HFFc6 (cell line): ENCODE measurements at regions not wholly inside any gene's neighbourhood (a gene's known extent, or its start where the extent isn't known, plus 50 kb on each side); places are given as distances from the start of the nearest gene placed in this dataset.

Source experiments
- DNase-seq: peaks from one replicate; pipeline ENCODE4 v3.0.0-alpha.2; 2018
- H3K27ac Mint-ChIP-seq: 2 replicates; pipeline ENCODE4 v1.8.0; 2020; ENCODE audit warnings: mild to moderate bottlenecking, mixed read lengths
- H3K27me3 Mint-ChIP-seq: 2 replicates; pipeline ENCODE4 v1.8.0; 2021; ENCODE audit warnings: mild to moderate bottlenecking, moderate library complexity, mixed read lengths; ENCODE audit not compliant: insufficient read depth
- H3K36me3 Mint-ChIP-seq: 2 replicates; pipeline ENCODE4 v1.8.0; 2021; ENCODE audit warnings: low read depth, mixed read lengths
- H3K4me1 Mint-ChIP-seq: 2 replicates; pipeline ENCODE4 v1.8.0; 2020; ENCODE audit warnings: low read depth, mixed read lengths
- H3K4me3 Mint-ChIP-seq: 2 replicates; pipeline ENCODE4 v1.8.0; 2020; ENCODE audit warnings: mild to moderate bottlenecking, moderate library complexity, mixed read lengths
- H3K9me3 Mint-ChIP-seq: 2 replicates; pipeline ENCODE4 v1.8.0; 2020; ENCODE audit warnings: mild to moderate bottlenecking, mixed read lengths
- TF ChIP-seq, protein P1 (sequence below): fragments of 200-600 bp; sonication (generic); IDR thresholded peaks from 2 replicates; pipeline ENCODE4 v1.5.0; 2021; ENCODE audit warnings: antibody characterized with exemption, mild to moderate bottlenecking

DNA sequence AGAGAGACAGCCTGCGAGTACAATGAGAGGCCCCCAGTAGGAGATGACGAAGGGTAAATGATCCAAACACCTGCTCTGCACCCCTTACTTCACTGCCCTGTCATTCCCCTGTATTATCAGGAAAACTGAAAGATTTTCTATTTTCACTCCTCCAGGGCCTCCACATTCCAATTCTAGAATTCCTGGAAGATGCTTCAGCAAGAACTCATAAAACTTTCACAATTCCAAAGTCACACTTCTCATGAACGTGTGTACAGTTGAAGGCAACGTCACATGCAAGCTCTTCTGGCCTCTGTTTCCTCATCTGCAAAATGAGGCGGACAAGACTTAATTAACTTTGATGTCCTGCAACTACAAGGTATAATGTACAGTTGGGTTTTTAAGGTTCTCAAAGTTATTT is 62.8 kb upstream of the SPATA12 start:
- DNase-seq: peak; percentile 39
- Mint-ChIP-seq H3K9me3 (no peaks in the 10 kb centered on the region), H3K27me3 (peaks cover 11% of the 10 kb centered on the region), H3K27ac (no peak overlapping the region), H3K4me1 (peaks cover 16% of the 10 kb centered on the region), H3K4me3 (no peak overlapping the region), H3K36me3 (no peaks in the 10 kb centered on the region)
- TF ChIP-seq, protein P1, sequence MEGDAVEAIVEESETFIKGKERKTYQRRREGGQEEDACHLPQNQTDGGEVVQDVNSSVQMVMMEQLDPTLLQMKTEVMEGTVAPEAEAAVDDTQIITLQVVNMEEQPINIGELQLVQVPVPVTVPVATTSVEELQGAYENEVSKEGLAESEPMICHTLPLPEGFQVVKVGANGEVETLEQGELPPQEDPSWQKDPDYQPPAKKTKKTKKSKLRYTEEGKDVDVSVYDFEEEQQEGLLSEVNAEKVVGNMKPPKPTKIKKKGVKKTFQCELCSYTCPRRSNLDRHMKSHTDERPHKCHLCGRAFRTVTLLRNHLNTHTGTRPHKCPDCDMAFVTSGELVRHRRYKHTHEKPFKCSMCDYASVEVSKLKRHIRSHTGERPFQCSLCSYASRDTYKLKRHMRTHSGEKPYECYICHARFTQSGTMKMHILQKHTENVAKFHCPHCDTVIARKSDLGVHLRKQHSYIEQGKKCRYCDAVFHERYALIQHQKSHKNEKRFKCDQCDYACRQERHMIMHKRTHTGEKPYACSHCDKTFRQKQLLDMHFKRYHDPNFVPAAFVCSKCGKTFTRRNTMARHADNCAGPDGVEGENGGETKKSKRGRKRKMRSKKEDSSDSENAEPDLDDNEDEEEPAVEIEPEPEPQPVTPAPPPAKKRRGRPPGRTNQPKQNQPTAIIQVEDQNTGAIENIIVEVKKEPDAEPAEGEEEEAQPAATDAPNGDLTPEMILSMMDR: no peak

DNA sequence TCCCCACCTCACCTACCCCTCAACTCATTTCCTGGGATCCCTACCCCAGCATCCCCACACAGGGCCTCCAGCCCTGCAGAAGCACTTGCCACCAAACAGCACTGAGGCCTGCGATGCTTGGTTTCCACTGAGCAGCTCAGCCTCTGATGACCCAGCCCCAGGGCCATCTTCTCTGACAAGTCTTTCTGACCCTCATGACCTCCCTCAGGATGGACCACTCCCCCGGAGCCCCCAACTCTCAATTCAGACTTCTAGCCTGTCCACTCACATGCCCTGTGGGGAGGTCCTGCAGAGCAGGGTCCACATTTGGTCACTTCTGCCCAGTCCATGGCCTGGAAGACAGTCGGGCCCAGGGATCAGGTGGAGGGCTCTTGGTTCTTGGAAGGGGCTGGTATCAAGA is 63.4 kb upstream of the SPATA12 start:
- Mint-ChIP-seq H3K4me3 (no peak overlapping the region), H3K4me1 (peaks cover 16% of the 10 kb centered on the region), H3K27me3 (peaks cover 14% of the 10 kb centered on the region), H3K27ac (no peak overlapping the region), H3K9me3 (no peaks in the 10 kb centered on the region), H3K36me3 (no peaks in the 10 kb centered on the region)
- TF ChIP-seq, protein P1: no peak
- DNase-seq: no peak

- H3K27ac Mint-ChIP-seq: no peak overlapping the region
Measured at GRCh38 chr3:56994391-56994790, 66.1 kb upstream of the SPATA12 start.

DNA sequence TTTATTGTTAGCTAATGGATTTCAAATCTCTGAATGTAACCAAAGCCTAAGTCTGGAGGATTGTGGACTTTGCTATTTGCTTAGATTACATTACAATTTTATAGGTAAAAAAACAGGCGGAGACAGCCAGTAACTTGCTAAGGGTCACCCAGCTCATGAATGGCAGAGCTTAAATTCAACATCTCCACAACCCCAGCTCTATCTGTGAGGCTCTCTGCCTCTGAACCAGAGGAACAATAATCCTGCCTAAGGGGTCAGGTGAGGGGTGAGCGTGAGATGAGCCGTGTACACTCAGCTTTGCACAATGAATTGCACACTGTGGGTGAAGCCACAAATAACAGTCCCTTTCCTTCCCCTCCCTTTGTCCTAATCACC is 69.8 kb upstream of the SPATA12 start:
- Mint-ChIP-seq H3K4me1 (peaks cover 25% of the 10 kb centered on the region), H3K9me3 (no peaks in the 10 kb centered on the region), H3K4me3 (no peak overlapping the region), H3K27me3 (peaks cover 25% of the 10 kb centered on the region), H3K27ac (no peak overlapping the region), H3K36me3 (no peaks in the 10 kb centered on the region)
- TF ChIP-seq, protein P1: no peak
- no peak for DNase-seq

More at GRCh38 chr3:56994391-56994790, 66.1 kb upstream of the SPATA12 start:
- Mint-ChIP-seq H3K36me3 (no peaks in the 10 kb centered on the region), H3K27me3 (peaks cover 27% of the 10 kb centered on the region), H3K4me3 (no peak overlapping the region), H3K4me1 (peaks cover 16% of the 10 kb centered on the region), H3K9me3 (no peaks in the 10 kb centered on the region)
- TF ChIP-seq, protein P1: no peak
- DNase-seq: no peak

DNA sequence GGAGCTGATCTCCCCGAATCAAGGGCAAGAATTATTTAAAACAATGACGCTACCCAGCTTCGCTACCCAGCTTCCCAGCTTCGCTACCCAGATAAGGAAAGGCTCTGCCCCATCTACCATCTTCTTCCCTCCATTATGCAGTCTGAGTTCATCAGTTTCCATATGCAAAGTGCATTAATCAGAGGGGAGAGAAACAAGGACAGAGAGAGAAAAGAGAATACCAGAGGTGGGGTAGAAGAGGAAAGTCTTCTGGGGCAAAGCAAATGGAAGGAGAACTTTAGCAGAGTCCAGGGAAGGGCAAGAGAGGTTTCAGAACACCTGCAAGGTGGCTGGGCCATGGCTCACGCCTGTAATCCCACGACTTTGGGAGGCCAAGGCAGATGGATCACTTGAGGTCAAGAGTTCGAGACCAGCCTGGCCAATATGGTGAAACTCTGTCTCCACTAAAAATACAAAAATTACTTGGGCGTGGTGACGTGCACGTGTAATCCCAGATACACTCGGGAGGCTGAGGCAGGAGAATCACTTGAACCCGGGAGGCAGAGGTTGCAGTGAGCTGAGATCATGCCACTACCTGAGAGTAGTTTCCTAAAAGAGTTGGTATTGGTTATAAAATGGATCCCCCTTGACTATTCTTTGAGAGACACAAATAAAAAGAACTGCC is 70.4 kb upstream of the SPATA12 start:
- Mint-ChIP-seq H3K4me3 (no peak overlapping the region), H3K27ac (no peak overlapping the region), H3K9me3 (no peaks in the 10 kb centered on the region), H3K36me3 (no peaks in the 10 kb centered on the region), H3K4me1 (peaks cover 29% of the 10 kb centered on the region), H3K27me3 (peaks cover 25% of the 10 kb centered on the region)
- DNase-seq: no peak
- TF ChIP-seq, protein P1: no peak
